Chondrocyte (in vitro differentiated cells): ENCODE measurements at regions not wholly inside any gene's neighbourhood (a gene's known extent, or its start where the extent isn't known, plus 50 kb on each side); places are given as distances from the start of the nearest gene placed in this dataset.

Experiments used
- DNase-seq: peaks from one replicate; pipeline ENCODE4 v3.0.0; 2021; ENCODE audit warnings: mixed read lengths, low spot score
- H3K27ac Mint-ChIP-seq: one replicate; pipeline ENCODE4 v1.8.0; 2021; ENCODE audit warnings: mild to moderate bottlenecking, moderate library complexity, mixed read lengths; ENCODE audit not compliant: unreplicated experiment
- H3K27me3 Mint-ChIP-seq: 2 replicates; pipeline ENCODE4 v1.8.0; 2021; ENCODE audit warnings: low read depth, mixed read lengths
- H3K36me3 Mint-ChIP-seq: 2 replicates; pipeline ENCODE4 v1.8.0; 2021; ENCODE audit warnings: low read depth, mixed read lengths
- H3K4me1 Mint-ChIP-seq: 2 replicates; pipeline ENCODE4 v1.8.0; 2021; ENCODE audit warnings: low read depth, mild to moderate bottlenecking, mixed read lengths
- H3K4me3 Mint-ChIP-seq: one replicate; pipeline ENCODE4 v1.8.0; 2021; ENCODE audit warnings: mild to moderate bottlenecking, moderate library complexity, mixed read lengths; ENCODE audit not compliant: unreplicated experiment
- H3K9me3 Mint-ChIP-seq: 2 replicates; pipeline ENCODE4 v1.8.0; 2021; ENCODE audit warnings: low read depth, mixed read lengths
- CTCF ChIP-seq: fragments of 200-600 bp; sonication (generic); IDR thresholded peaks from 2 replicates; pipeline ENCODE4 v1.5.0; 2021; ENCODE audit warnings: antibody characterized with exemption, mild to moderate bottlenecking, moderate library complexity

DNA sequence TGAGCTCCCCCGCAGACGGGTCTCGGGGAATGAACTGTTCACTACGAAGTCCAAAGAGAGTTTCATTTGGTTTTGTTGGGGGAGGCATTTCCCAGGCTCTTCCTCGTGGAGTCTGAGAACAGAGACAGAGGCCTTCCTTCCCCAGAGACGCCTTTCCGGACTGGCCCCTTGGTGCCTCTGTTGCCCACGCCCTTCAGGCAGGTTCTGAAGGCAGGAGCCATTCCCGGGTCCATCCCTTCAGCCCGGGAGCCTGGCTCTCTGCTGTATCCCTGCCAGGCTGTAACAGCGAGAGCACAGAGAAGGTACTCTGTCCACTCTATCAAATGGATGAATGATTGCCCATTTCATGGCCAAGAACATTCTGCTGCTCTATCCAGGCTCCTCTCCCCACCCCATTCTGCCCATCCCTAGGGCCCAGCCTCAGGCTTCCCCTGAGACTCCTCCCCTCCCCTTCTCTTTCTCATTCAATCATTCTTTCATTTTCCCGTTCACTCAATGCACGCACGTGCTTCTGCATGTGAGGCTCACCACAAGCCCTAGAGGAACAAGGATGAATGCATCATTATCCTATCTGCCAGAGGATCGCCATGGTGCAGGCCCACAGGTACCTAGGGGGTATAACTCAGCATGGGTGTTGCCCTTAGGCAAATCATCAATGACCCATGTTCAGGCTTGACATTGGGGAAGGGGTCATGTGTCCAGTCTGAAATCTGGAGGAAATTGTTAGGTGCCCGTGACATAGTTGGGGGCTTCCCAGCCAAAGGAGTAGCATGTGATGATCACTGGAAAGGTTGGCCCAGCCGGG, 298.6 kb downstream of the ZNF536 start:
- no peaks in the 10 kb centered on the region for H3K4me1 Mint-ChIP-seq
- no peaks in the 10 kb centered on the region for H3K9me3 Mint-ChIP-seq
- peaks cover 44% of the 10 kb centered on the region for H3K27me3 Mint-ChIP-seq
- no peak overlapping the region for H3K27ac Mint-ChIP-seq
- TF ChIP-seq CTCF, result no peak
- no peaks in the 10 kb centered on the region for H3K36me3 Mint-ChIP-seq
- DNase-seq, result no peak
- no peak overlapping the region for H3K4me3 Mint-ChIP-seq

DNA sequence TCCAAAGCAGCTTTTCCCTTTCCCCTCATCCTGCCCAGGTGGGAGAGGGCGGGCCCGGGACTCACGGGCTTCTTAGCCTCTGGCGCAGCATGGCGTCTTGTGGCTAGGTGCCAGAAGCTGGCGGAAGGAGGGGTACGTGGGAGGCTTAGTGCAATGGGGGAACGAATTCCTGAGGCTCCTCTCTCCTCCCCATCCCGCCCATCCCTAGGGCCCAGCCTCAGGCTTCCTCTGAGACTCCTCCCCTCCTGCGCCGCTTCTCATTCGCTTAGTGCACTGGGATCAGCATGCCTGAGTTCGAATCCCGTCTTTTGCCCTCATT, 297.8 kb downstream of the ZNF536 start:
- no peak for TF ChIP-seq CTCF
- peaks cover 39% of the 10 kb centered on the region for H3K27me3 Mint-ChIP-seq
- no peaks in the 10 kb centered on the region for H3K9me3 Mint-ChIP-seq
- H3K4me3 Mint-ChIP-seq, result no peak overlapping the region
- no peak for DNase-seq
- H3K36me3 Mint-ChIP-seq, result no peaks in the 10 kb centered on the region
- H3K27ac Mint-ChIP-seq, result no peak overlapping the region
- H3K4me1 Mint-ChIP-seq, result no peaks in the 10 kb centered on the region

DNA sequence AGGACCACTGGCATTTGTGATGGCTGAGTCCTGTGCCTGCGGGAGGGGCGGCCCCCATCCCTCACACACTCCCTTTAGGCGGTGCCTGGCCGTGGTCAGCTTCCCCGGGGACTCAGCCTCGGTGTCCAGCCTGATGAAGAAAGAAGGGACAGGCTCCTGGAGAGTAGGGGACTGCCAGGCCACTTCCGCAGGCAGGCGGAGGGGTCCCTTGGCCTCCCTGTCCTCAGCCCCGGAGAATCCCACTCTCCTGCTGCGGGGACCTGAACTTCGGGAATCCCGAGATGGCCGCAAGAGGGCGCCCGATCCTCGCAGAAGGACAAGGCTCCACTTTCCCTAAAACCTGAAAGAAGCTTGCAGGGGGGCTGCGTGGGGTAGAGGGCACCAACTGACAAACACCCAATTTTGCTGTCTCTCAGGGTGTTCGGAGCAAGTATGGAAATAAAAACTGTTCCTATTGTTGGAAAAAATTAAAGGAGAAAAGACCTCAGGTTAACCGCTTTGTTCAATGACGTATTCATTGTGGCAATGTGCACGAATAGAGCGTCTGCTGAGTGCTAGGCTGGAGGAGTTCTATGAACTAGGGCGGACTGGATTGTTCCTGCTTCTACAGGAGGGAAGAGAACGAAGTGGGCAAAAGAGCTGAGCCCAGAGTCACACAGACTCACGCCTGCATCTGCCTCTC, 297.3 kb downstream of the ZNF536 start:
- Mint-ChIP-seq H3K36me3 (no peaks in the 10 kb centered on the region), H3K4me1 (no peaks in the 10 kb centered on the region), H3K9me3 (no peaks in the 10 kb centered on the region), H3K27me3 (peaks cover 34% of the 10 kb centered on the region), H3K27ac (no peak overlapping the region), H3K4me3 (no peak overlapping the region)
- TF ChIP-seq CTCF, result peak; percentile 89
- DNase-seq, result no peak

- no peak for DNase-seq
- no peak for TF ChIP-seq CTCF
- Mint-ChIP-seq H3K27me3 (peaks cover 33% of the 10 kb centered on the region), H3K9me3 (no peaks in the 10 kb centered on the region), H3K4me1 (no peaks in the 10 kb centered on the region), H3K36me3 (no peaks in the 10 kb centered on the region), H3K27ac (no peak overlapping the region), H3K4me3 (no peak overlapping the region)
These were observed 296.5 kb downstream of the ZNF536 start for GRCh38 chr19:30668521-30669155.

GRCh38 chr19:30667746-30668145, 295.6 kb downstream of the ZNF536 start:
- H3K4me3 Mint-ChIP-seq, result no peak overlapping the region
- H3K27me3 Mint-ChIP-seq, result peaks cover 29% of the 10 kb centered on the region
- TF ChIP-seq CTCF, result no peak
- no peaks in the 10 kb centered on the region for H3K9me3 Mint-ChIP-seq
- no peaks in the 10 kb centered on the region for H3K4me1 Mint-ChIP-seq
- H3K36me3 Mint-ChIP-seq, result no peaks in the 10 kb centered on the region
- no peak overlapping the region for H3K27ac Mint-ChIP-seq
- DNase-seq, result no peak
